NCI-H526 treated with DMSO at 0.1 percent for 48 hours (cell line): ENCODE measurements at regions not wholly inside any gene's neighbourhood (a gene's known extent, or its start where the extent isn't known, plus 50 kb on each side); places are given as distances from the start of the nearest gene placed in this dataset.

ENCODE experiments used
- DNase-seq: peaks from one replicate; lab custom pipeline; 2025; lab: John Stamatoyannopoulos, UW

DNA sequence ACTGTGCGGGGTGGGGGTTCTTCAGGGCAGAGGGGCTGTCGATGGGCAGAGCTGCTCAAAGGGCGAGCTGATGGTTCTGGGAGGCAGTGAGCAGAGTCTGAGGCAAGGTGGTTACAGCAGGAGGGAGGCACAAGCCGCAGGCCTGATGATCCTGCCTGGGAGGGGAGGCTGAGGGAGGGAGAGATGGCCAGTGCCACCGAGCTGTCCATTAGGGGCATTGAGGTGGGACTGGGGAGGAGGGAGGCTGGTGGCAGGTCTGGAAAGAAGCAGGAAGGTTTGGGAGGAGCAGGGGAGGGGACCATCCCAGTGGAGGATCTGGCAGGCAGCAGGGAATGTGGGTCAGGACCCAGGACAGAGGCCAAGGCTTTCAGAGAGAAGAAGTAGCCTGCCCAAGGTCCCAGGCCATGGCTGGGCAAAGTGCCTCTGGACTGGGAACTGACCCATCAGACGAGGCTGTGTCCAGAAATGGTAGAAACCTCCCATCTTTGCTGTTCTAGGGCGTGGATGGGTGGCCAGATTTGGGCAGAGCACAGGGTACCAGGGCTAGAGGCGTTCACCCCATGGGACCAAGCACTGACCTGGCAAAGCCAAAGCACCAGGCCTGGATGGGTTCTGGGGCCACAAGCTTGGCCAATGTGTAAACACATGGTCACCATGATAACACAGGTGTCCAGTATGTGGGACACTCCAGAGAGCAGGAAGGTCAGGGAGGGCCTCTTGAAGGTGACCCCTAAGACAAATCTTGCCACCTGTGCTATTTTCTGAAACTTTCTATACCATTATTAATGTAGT is 55.5 kb downstream of the INHBB start:
- no peak for DNase-seq

GRCh38 chr2:120402067-120402433 is 56.1 kb downstream of the INHBB start:
- DNase-seq, result no peak

DNA sequence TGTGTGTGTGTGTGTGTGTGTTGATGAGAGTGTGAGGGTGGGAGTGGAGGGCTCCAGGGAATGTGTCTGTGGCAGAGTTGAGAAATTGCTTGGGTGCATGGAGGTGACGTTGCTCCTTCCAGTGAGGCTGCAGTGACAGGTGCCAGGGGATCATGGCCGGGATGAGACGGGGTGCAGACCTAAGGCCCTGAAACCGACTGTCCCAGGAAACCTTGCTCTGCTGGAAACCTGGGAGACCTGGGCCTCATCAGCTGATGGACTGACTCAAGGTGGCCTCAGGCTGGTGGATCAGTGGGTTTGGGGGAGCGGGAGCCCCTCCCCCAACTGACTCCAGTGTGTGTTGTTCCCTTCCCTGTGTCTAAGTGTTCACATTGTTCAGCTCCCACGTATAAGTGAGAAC is 56.6 kb downstream of the INHBB start:
- DNase-seq, result no peak

- DNase-seq, result no peak
These were observed 57.3 kb downstream of the INHBB start for GRCh38 chr2:120403261-120403660.

DNA sequence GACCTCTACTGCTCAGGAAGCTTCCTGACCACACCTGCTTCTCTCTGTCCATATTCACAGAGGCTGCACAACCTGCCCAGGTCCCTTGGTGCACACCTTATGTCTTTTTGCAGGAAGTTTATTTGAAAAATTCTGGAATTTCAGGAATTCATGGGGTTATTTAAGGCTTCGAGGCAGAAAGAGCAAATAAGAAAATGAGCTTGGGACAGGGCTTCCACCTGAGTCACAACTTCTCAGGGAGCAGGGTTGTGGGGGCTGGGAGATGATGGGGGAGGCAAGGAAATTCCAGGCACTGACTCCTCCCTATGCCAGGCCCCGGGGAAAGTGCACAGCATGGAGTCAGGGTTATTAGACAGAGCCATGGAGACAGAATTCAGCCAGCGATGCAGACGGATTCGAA is 57.7 kb downstream of the INHBB start:
- no peak for DNase-seq

- DNase-seq, result no peak
These were observed 58.3 kb downstream of the INHBB start for GRCh38 chr2:120404274-120404673.

- DNase-seq, result no peak
These were observed 59.2 kb downstream of the INHBB start for GRCh38 chr2:120404941-120405758.

GRCh38 chr2:120405759-120406099 is 59.8 kb downstream of the INHBB start:
- no peak for DNase-seq

DNA sequence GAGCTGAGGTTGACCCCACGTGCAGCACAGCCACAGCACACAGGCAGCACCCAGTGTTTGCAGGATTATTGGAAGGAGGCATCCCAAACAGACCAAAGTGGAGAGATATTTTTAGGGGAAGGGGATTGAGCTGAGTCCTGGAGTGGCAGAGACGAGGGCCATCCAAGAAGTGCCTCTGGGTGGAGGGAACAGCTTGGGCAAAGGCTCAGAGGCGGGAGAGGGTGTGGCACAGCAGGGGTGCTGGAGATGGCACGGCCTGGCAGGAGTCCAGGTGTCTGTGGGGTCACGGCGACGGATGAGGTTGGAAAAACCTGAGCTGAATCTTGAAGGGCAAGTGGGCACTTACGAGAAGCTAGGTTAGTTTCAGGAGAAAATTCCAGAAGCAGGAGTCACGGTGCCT is 60.6 kb downstream of the INHBB start:
- no peak for DNase-seq

GRCh38 chr2:120410487-120410886 is 64.6 kb downstream of the INHBB start:
- no peak for DNase-seq

DNA sequence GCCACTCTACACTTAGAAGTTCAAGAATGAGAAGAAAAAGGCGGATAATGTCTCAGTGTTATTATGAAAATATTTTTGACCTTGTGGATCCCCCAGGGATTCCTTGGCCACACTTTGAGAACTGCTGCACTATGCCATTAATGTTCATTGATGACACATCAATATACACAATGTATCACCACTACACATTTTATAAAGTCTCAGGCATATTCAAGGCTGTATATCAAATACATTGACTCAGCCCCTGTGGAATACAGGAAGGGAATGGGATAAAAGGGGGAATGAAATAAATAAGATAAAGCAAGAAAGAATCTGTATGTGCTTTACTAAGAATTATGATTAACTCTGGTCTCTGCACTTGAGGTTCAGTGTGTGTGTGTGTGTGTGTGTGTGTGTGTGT is 69.1 kb downstream of the INHBB start:
- no peak for DNase-seq

DNA sequence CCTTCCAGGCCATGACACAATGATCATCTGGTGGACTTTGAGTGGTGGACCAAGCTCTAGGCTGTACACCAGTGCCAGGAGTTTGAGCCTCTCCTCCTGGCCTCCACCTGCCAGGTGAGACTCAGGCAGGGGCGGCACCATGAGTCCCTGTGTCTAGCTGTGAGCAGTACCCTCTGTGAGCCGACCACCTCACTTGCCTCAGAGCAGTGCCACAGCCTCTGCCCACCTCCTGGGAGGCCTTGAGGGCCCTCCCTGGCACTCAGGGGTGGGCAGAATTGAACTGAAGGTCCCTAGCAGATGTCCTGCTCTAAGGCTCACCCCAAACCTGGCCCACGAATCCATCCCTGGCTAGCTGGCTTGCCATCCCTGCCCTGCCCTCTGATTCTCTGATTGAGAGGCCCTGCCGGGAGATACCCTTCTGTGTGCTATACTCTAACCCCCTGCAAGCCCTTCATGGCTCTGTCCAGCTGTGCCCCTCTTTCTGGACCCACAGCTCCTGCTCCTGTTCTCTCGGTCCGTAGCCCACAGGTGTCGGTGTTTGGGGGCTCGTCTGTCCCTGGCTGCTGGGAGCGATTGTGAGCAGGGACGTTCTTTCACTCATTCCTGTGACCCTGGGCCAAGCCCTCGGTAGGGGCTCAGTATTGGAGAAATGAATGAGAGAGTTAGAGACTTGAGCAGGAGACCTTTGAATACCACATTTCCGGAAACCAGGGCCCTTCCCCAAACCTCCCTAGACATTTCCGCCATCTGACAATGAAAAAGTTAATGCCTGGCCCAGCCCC is 70.0 kb downstream of the INHBB start:
- DNase-seq, result no peak

DNA sequence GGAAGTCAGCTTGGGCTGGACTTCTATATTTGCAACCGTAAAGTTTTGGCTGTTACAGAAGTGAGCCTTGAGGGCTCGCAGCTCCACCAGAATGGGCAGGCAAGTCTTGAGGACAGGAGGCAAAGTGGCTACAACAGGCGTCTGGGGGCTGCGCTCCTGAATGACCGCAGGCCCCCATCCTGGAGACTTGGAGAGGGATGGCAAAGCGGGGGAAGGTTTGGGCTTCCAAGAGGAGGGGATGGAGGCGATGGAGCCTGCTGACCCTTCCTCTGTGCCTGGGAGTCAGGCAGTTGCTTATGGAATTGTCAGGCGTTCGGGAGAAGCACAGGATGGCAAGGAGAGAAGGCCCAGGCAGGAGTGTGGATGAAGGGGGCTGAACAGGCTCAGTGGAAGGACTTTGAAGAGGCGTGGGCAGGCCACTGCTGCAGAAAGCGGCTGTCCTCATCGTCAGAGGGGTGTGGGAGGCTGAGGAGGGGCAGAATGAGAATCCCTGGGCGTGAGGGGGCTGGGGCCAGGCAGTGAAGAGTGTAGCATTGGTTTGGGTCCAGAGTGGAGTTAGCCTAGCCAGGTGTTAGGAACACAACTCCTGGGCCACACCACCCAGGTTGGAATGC is 72.3 kb downstream of the INHBB start:
- DNase-seq, result no peak

DNA sequence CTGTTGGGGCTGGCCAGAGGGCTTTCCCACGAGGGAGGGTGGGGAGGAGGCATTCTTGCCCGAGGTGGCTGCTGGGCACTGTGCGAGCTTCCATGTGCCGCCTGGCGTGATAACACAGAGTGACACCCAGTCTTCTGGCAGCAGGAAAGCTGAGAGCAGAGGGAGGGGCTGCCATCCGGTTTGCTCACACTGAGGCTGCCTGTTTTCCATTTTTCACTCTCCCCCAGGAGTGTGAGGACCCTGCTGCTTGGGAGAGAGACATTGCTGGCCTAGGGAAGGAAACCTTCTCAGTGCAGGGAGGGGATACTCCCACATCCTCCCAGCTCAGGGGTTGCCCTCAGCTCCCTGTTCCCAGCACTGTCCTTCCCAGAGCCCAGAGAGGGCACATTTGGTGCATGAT is 73.1 kb downstream of the INHBB start:
- DNase-seq, result no peak

DNA sequence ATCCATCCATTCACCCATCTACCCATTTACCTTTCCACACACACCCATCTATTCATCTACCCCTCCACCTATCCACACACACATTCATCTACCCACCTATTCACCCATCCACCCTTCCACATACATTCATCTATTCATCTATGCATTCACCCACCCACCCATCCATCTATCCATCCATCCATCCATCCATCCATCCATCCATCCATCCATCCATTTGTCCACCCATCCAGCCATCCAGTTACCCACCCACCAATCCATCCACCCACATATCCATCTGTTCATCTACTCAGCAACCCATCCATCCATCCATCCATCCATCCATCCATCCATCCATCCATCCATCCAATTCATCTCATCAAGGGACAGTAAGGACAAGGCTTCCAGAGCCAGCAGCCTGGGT is 74.0 kb downstream of the INHBB start:
- DNase-seq, result no peak

GRCh38 chr2:120421126-120421829 is 75.3 kb downstream of the INHBB start:
- no peak for DNase-seq

- DNase-seq, result no peak
These were observed 75.9 kb downstream of the INHBB start for GRCh38 chr2:120421830-120422175.

DNA sequence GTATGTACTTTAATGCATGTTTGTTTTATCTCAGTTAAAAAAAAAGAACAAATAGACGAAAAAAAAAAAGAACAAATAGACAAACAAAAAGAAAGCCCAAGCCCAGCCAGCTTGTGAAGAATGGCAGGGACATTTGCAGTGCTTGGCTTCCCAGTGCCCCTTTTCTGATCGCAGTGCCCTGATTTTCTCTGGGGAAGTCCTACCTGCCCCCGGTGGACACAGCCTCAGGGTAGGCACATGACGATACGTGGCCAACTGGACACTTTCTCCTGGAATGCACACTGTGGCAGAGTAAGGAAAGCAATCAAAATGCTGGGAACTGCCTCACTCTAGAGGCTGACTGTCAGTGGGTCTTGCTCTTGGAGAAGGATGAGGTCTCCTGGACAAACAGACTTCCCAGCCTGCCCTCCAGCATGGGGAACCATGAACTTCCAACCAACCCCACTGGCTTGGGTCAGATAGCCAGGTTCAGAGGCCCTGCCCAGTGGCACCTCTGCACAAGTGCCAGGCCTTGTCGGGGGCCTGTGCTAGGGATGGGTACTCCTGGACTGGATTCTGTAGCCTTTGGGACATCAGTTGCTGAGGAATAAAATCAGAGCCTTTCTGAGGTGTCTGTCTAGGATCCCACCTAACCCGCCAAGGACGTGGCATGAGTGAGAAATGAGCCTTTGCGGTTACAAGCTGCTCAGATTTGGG is 76.7 kb downstream of the INHBB start:
- no peak for DNase-seq

DNA sequence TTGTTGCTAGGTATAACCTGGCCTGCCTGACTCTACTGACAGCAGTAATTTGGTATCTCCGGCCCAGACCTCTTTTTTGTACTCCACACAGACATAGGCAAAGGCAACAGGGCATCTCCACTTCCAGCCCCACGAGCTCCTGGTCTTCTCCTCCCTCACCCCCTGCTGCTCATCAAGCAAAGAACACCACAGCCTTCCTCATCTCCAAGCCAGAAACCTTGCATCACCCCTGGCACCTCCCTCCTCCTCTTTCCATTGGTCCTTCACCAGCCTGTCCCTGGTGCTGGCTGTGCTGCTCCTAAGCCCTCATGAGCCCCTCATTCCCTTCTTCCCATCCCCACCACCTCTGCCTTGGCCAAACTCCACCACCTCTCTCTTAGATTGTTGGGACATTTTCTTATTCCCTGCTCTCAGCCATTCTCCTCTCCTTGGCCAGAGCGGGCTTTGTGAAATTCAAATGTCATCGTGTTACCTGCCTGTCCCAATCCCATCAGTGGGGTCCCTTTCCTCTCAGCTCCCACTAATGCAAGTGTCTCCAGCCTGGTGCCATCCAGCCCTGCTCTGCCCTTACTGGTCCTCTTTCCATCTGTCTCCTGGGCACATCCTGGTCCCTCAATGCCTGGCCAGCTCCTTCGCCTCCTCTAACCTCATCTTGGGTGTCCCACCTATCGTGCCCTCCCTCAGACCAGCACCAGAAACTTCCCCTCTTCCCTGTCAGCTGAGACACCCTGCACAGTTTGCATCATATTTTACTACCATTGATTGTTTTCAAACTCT is 77.4 kb downstream of the INHBB start:
- no peak for DNase-seq

GRCh38 chr2:120424274-120424796 is 78.4 kb downstream of the INHBB start:
- DNase-seq, result no peak
